Right cardiac atrium (tissue), 5 donors: ENCODE measurements at regions not wholly inside any gene's neighbourhood (a gene's known extent, or its start where the extent isn't known, plus 50 kb on each side); places are given as distances from the start of the nearest gene placed in this dataset.
A peak's percentile ranks its signal among the peaks of the same experiment; 100 is the strongest.
"Not testable (repeated sequence)": the region's sequence is repeated elsewhere in the genome, so short reads cannot be mapped to it uniquely, and the experiment has no call there.

Source experiments
- ATAC-seq, 2 donors: fragments of 200-7000 bp; cut with Tn5 transposase; one replicate each; pipeline versions ENCODE4 v1.8.0 to v1.9.1; 2020; ENCODE audit warnings: moderate library complexity in 2 of 2, mild to moderate bottlenecking in 1 of 2
- DNase-seq, 3 donors: peaks; one replicate each; pipeline ENCODE4 v3.0.0-alpha.2; 2020
- H3K27ac ChIP-seq: one replicate; pipeline ENCODE4 v1.5.1; 2013; ENCODE audit warnings: mild to moderate bottlenecking, low read length, control low read depth, moderate library complexity
- H3K27me3 ChIP-seq: one replicate; pipeline ENCODE4 v1.6.1; 2013; ENCODE audit not compliant: control insufficient read depth, insufficient read depth
- H3K4me1 ChIP-seq: one replicate; pipeline ENCODE4 v1.6.1; 2013; ENCODE audit warnings: low read length; ENCODE audit not compliant: control insufficient read depth, insufficient read depth
- H3K4me3 ChIP-seq: one replicate; pipeline ENCODE4 v1.5.1; 2013; ENCODE audit warnings: low read length, control low read depth
- H3K9me3 ChIP-seq: one replicate; pipeline ENCODE4 v1.6.1; 2013; ENCODE audit warnings: low read length; ENCODE audit not compliant: control insufficient read depth
- WGBS: extraction: QIAGEN DNeasy Blood & Tissue Kit; methylation state at CpG from one replicate; pipeline ENCODE4 v1.1.7; 2013; 5-methylcytosine and 5-hydroxymethylcytosine counted together
- intact Hi-C, 4 donors: fragments of 100-400 bp; cut with DNase I; formaldehyde crosslinking; loops; one replicate each; pipeline versions ENCODE4 v1.11.0 to v1.14.0; 2022 to 2023
- donor health status: healthy with polysubstance abuse.
- donor health status: DM: no; HTN: yes; CAD: no.
- donor health status: DM: no; HTN: no; CAD: no.
- donor health status: DM: no; HTN: yes; CAD: no; lungs with severe emphysema.
- donor health status: DM: yes; HTN: yes; CAD: no.

- H3K27ac ChIP-seq, intact Hi-C loops, H3K4me1 ChIP-seq, DNase-seq, ATAC-seq, H3K9me3 ChIP-seq, H3K4me3 ChIP-seq, H3K27me3 ChIP-seq: not testable (repeated sequence)
- WGBS, result 94% methylated on average over 9 of the region's 13 CpGs
Observed at GRCh38 chr21:6122629-6123028, 4398.8 kb upstream of the TPTE start.

DNA sequence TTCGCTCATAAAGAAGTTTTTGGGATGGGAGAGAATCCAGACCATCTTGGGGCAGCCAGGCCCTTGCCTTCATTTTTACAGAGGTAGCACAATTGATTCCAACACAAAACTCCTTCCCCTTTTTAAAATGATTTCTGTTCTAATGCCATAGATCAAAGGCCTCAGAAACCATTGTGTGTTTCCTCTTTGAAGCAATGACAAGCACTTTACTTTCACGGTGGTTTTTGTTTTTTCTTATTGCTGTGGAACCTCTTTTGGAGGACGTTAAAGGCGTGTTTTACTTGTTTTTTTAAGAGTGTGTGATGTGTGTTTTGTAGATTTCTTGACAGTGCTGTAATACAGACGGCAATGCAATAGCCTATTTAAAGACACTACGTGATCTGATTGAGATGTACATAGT lies 4398.2 kb upstream of the TPTE start:
- H3K4me3 ChIP-seq, DNase-seq, H3K27ac ChIP-seq, intact Hi-C loops, H3K4me1 ChIP-seq, H3K27me3 ChIP-seq, H3K9me3 ChIP-seq, ATAC-seq: not testable (repeated sequence)
- no CpG with 5 or more reads among the region's 6 CpGs for WGBS

DNA sequence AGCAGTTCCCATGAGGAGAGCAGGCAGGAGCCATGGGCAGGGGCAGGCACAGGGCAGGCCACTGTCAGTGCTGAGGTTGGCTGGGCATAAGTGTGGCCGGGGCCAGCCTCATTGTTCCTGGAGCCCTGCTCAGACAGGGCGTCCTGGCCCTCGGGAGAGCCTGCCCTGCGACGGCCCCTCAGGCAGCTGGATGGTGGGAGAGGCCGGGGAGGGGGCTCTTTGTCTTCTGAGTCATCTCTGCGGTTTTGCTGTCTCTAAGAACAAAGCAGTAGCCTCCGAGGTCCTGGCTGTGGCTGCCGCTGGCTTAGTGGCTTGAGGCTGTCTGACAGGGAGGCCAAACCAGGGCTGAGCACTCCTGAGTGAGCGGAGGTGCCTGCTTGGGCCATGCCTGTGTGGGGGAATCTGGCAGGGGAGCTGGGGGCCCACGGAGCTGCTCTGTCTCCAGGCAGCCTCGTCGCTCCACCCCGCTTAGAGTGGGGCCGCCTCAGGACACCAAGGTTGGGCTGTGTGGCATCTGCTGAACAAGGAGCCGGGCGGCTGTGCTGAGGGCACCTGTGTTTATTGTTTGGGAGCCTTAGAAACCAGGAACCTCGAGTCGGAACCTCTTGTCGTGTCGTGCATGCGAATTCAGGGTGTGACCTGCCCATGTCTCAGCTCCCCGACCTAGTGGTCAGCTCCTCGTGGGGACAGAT lies 4395.7 kb upstream of the TPTE start:
- peak in 1 of 2 donors; percentile 53 for ATAC-seq

GRCh38 chr21:6126976-6127732 lies 4394.2 kb upstream of the TPTE start:
- H3K27ac ChIP-seq, intact Hi-C loops, H3K27me3 ChIP-seq, H3K4me3 ChIP-seq, H3K4me1 ChIP-seq, H3K9me3 ChIP-seq: not testable (repeated sequence)
- WGBS, result 77% methylated on average over 23 of the region's 43 CpGs
- ATAC-seq (peak in 1 of 2 donors; percentile 4), DNase-seq (peak; percentile 4 to 38 (median 5))

More for the DNA sequence above, 4395.7 kb upstream of the TPTE start:
- intact Hi-C loops, H3K4me1 ChIP-seq, H3K9me3 ChIP-seq, H3K27ac ChIP-seq, H3K4me3 ChIP-seq, H3K27me3 ChIP-seq: not testable (repeated sequence)
- 68% methylated on average over 7 of the region's 24 CpGs for WGBS
- DNase-seq, result peak; percentile 9 to 14 (median 13)

GRCh38 chr21:6130734-6131133 lies 4390.6 kb upstream of the TPTE start:
- H3K9me3 ChIP-seq, H3K27ac ChIP-seq, DNase-seq, H3K4me1 ChIP-seq, H3K27me3 ChIP-seq, intact Hi-C loops, ATAC-seq, H3K4me3 ChIP-seq: not testable (repeated sequence)
- 84% methylated on average over 2 of the region's 13 CpGs for WGBS

DNA sequence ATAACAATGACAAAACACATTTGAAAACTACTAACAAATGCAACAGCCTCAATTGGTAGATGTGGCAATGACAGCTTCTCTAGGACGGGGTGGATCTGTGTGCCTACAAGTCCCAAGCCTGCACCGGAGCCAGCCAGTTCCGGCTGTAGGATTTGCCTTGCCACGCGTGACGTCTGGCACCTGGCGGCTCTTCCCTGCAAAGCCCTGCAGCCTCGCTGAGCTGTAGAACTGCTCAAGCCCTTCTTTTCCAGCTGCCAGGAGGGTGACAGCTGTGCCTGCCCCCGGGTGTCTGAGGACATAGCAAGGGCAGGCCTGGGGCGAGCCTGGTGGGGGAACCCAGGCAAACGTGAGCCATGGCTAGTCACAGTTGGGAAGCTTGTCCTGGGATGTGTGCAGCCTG lies 4388.0 kb upstream of the TPTE start:
- H3K4me3 ChIP-seq, ATAC-seq, DNase-seq, H3K27me3 ChIP-seq, H3K27ac ChIP-seq, H3K9me3 ChIP-seq, intact Hi-C loops, H3K4me1 ChIP-seq: not testable (repeated sequence)
- no CpG with 5 or more reads among the region's 11 CpGs for WGBS

DNA sequence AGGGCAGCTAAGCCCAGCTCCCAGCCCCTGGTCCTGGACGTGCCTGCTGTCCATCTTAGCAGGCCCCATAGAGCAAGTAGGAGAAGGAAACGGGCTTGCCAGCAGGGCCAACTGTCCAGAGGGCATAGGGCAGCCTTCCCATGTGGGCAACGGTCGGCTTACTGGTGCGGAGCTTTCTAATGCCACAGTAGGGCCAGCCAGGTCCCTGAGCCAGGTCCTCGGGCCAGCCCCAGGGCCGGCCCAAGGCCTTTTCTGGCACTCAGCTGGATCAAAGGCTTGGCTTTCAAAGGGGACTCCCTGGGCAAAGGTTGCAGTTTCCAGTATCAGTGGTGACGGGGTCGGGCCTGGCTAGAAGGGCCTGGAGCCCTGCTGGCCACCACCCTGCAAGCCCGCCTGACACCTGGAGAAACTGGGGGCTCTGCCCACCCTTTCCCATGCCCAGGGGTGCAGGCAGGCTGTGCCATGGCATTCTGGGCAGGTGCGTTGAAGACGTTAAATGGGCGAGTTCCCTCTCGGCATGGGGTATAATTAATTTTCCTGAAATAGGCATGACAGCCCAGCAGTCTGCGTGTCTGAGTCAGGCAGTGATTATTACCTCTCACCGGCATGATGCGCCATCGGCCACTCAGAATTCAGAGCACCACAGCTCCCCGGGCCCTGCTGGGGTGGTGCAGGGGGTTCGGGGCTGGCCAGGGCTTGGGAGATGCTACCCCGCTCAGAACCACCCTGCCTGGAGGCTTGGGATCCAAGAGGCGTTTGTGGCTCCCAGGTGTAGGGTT lies 4387.3 kb upstream of the TPTE start:
- H3K27me3 ChIP-seq, H3K4me1 ChIP-seq, H3K4me3 ChIP-seq, ATAC-seq, H3K9me3 ChIP-seq, intact Hi-C loops, H3K27ac ChIP-seq: not testable (repeated sequence)
- DNase-seq, result peak in 2 of 3 donors; percentile 2 to 15
- WGBS, result 100% methylated on average over 2 of the region's 22 CpGs

DNA sequence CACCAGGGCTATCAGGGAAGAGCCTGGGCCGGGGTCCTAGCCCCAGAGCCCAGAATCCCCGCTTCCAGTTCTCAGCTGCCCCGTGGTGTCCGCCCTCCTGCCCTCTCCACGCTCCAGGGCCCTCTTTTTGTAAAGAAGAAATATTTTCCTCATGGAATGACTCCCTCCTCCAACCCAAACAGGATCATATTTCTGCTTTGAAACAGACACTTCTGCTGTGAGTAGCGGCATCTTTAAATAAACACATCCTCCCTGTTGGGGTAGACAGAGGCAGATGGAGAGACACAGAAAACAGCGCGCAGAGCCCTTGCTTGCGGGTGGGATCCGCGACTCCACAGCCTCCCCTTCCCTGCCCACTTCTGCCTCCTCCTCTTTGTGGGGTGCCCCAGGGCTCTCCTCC lies 4384.7 kb upstream of the TPTE start:
- WGBS, result no CpG with 5 or more reads among the region's 11 CpGs
- H3K9me3 ChIP-seq, H3K27ac ChIP-seq, H3K4me3 ChIP-seq, intact Hi-C loops, DNase-seq, H3K27me3 ChIP-seq, H3K4me1 ChIP-seq, ATAC-seq: not testable (repeated sequence)

DNA sequence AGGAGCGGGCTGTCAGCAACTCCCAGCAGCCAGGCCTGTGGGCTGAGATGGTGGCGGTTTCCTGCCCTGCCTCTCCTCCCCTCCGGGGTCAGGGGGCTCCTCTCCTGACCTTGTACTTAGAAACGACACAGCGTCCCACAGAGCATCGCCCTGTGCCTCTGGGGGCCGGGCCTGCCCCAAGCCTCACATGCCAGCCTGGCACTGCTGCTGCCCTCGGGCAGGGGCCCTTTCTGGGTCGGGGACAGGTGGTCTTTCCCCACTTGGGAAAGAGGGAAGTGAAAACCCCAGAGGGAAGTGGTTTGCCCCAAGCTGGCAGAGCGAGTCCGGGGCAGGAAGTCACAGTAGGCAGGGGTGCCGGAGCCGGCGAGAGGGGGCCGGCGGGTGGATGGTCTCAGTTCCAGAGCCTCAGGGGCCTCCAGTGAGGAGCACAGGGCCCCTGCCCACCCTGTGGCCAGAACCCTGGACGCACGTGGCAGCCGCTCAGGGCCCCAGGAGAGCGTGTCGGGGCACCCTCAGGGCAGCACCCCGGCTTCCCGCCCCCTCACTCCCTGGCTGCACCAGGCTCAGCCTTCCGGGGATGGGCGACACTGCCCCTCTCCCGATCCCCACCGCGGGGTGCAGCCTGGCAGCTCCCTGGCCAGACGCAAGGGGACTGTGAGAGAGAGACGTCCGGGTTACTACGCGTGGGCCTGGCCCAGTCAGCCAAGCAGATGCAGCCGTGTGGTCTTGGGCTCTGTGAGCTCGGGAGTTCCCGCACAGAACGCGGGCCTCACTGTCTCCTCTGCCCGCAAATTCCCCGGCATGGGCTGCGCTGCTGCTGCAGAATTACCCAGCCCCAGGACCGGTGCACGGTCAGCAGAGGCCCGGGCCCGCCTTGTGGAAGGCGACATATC lies 4382.9 kb upstream of the TPTE start:
- ATAC-seq, H3K9me3 ChIP-seq, H3K4me3 ChIP-seq, H3K4me1 ChIP-seq, H3K27ac ChIP-seq, intact Hi-C loops, DNase-seq, H3K27me3 ChIP-seq: not testable (repeated sequence)
- no CpG with 5 or more reads among the region's 46 CpGs for WGBS

- H3K27ac ChIP-seq, H3K4me1 ChIP-seq, H3K9me3 ChIP-seq, DNase-seq, intact Hi-C loops, H3K4me3 ChIP-seq, H3K27me3 ChIP-seq, ATAC-seq: not testable (repeated sequence)
- no CpG with 5 or more reads among the region's 10 CpGs for WGBS
Observed at GRCh38 chr21:6139331-6139730, 4382.1 kb upstream of the TPTE start.
